GM23338 (cell line): ENCODE measurements at regions not wholly inside any gene's neighbourhood (a gene's known extent, or its start where the extent isn't known, plus 50 kb on each side); places are given as distances from the start of the nearest gene placed in this dataset.

Experiments used
- ATAC-seq: fragments of 200-7000 bp; cut with Tn5 transposase; 3 replicates; pipeline ENCODE4 v1.9.1; 2020
- DNase-seq: peaks from one replicate; pipeline ENCODE4 v3.0.0-alpha.2; 2015; ENCODE audit warnings: low spot score
- H2AFZ ChIP-seq: fragments of 200-600 bp; sonication (generic); 2 replicates; pipeline ENCODE4 v1.8.0; 2016; ENCODE audit warnings: antibody characterized with exemption, mild to moderate bottlenecking, moderate library complexity
- H3F3A ChIP-seq: fragments of 200-600 bp; sonication (generic); replicated peaks from 2 replicates; pipeline ENCODE4 v1.8.0; 2017; ENCODE audit warnings: antibody characterized with exemption, mixed run types, low read depth
- H3K27ac ChIP-seq: fragments of 200-600 bp; sonication (generic); 2 replicates; pipeline ENCODE4 v1.6.1; 2016; ENCODE audit warnings: low read depth
- H3K27me3 ChIP-seq: fragments of 200-600 bp; sonication (generic); 2 replicates; pipeline ENCODE4 v1.8.0; 2016; ENCODE audit warnings: mild to moderate bottlenecking, mixed run types, moderate library complexity; ENCODE audit not compliant: insufficient read depth
- H3K36me3 ChIP-seq: fragments of 200-600 bp; sonication (generic); 2 replicates; pipeline ENCODE4 v1.8.0; 2016; ENCODE audit warnings: mild to moderate bottlenecking; ENCODE audit not compliant: insufficient read depth
- H3K4me1 ChIP-seq: fragments of 200-600 bp; sonication (generic); 2 replicates; pipeline ENCODE4 v1.8.0; 2016; ENCODE audit warnings: mild to moderate bottlenecking, moderate library complexity; ENCODE audit not compliant: insufficient read depth
- H3K4me2 ChIP-seq: fragments of 200-600 bp; sonication (generic); 2 replicates; pipeline ENCODE4 v1.7.1; 2017; ENCODE audit warnings: mixed run types
- H3K4me3 ChIP-seq: fragments of 200-600 bp; sonication (generic); 2 replicates; pipeline ENCODE4 v1.6.1; 2016; ENCODE audit warnings: mixed run types
- H3K79me2 ChIP-seq: fragments of 200-600 bp; sonication (generic); replicated peaks from 2 replicates; pipeline ENCODE4 v1.8.0; 2017; ENCODE audit warnings: mild to moderate bottlenecking; ENCODE audit not compliant: insufficient read depth
- H3K9me2 ChIP-seq: fragments of 200-600 bp; sonication (generic); 2 replicates; pipeline ENCODE4 v1.8.0; 2017; ENCODE audit not compliant: insufficient read depth
- H4K20me1 ChIP-seq: fragments of 200-600 bp; sonication (generic); replicated peaks from 2 replicates; pipeline ENCODE4 v1.8.0; 2017; ENCODE audit warnings: mild to moderate bottlenecking; ENCODE audit not compliant: insufficient read depth
- H3K27ac Mint-ChIP-seq: 2 replicates; pipeline ENCODE4 v1.8.0; 2020; ENCODE audit warnings: inconsistent platforms, mild to moderate bottlenecking, moderate library complexity, mixed read lengths
- H3K27me3 Mint-ChIP-seq: 3 replicates; pipeline ENCODE4 v1.8.0; 2022; ENCODE audit warnings: low read depth, mild to moderate bottlenecking, moderate library complexity, mixed read lengths, inconsistent platforms; ENCODE audit not compliant: insufficient read depth, poor library complexity
- H3K36me3 Mint-ChIP-seq: 3 replicates; pipeline ENCODE4 v1.8.0; 2021; ENCODE audit warnings: low read depth, mild to moderate bottlenecking, inconsistent platforms, moderate library complexity, mixed read lengths
- H3K4me1 Mint-ChIP-seq: 3 replicates; pipeline ENCODE4 v1.8.0; 2020; ENCODE audit warnings: mild to moderate bottlenecking, inconsistent platforms, mixed read lengths
- H3K4me3 Mint-ChIP-seq: 3 replicates; pipeline ENCODE4 v1.8.0; 2021; ENCODE audit warnings: moderate library complexity, mild to moderate bottlenecking, inconsistent platforms, mixed read lengths
- H3K9me3 Mint-ChIP-seq: 3 replicates; pipeline ENCODE4 v1.8.0; 2020; ENCODE audit warnings: moderate library complexity, mild to moderate bottlenecking, inconsistent platforms, mixed read lengths
- CREB1 ChIP-seq: fragments of 250-450 bp; sonication (Bioruptor Pico); IDR thresholded peaks from 2 replicates; pipeline ENCODE4 v1.5.0; 2020; ENCODE audit warnings: low read depth, mild to moderate bottlenecking, moderate library complexity
- CTCF ChIP-seq, 2 experiments: fragments of 200-600 bp in 1 of 2; sonication (generic) in 1 of 2; conservative IDR thresholded peaks; 2 replicates each; pipeline versions ENCODE4 v1.5.1 to v1.6.1; 2016 to 2017; ENCODE audit warnings: antibody characterized with exemption in 2 of 2, low read depth in 2 of 2, mild to moderate bottlenecking in 2 of 2, moderate library complexity in 1 of 2
- ETS1 ChIP-seq: IDR thresholded peaks from 2 replicates; pipeline ENCODE4 v1.6.1; 2016; ENCODE audit warnings: antibody characterized with exemption
- EZH2 ChIP-seq: fragments of 200-600 bp; sonication (generic); IDR thresholded peaks from one replicate; pipeline ENCODE4 v1.8.0; 2017; ENCODE audit warnings: antibody characterized with exemption, mild to moderate bottlenecking, low read depth; ENCODE audit not compliant: unreplicated experiment
- EZH2phosphoT487 ChIP-seq: fragments of 200-600 bp; sonication (generic); IDR thresholded peaks from one replicate; pipeline ENCODE4 v1.8.1; 2018; ENCODE audit warnings: antibody characterized with exemption; ENCODE audit not compliant: unreplicated experiment
- JUNB ChIP-seq: IDR thresholded peaks from one replicate; pipeline ENCODE4 v1.6.1; 2016; ENCODE audit warnings: antibody characterized with exemption; ENCODE audit not compliant: unreplicated experiment
- NANOG ChIP-seq: IDR thresholded peaks from 2 replicates; pipeline ENCODE4 v1.6.1; 2016; ENCODE audit warnings: antibody characterized with exemption, borderline replicate concordance
- POLR2AphosphoS5 ChIP-seq: IDR thresholded peaks from 2 replicates; pipeline ENCODE4 v1.6.1; 2016; ENCODE audit warnings: antibody characterized with exemption, low read depth
- STAT1 ChIP-seq: IDR thresholded peaks from one replicate; pipeline ENCODE4 v1.6.1; 2016; ENCODE audit warnings: antibody characterized with exemption; ENCODE audit not compliant: unreplicated experiment
- ZNF114 ChIP-seq: fragments of 250-450 bp; sonication (Bioruptor Pico); IDR thresholded peaks from 2 replicates; pipeline ENCODE4 v1.5.0; 2020; ENCODE audit warnings: mild to moderate bottlenecking, moderate library complexity
- ZNF331 ChIP-seq: fragments of 250-450 bp; sonication (Bioruptor Pico); IDR thresholded peaks from 2 replicates; pipeline ENCODE4 v1.5.0; 2020; ENCODE audit warnings: low read depth, mild to moderate bottlenecking, moderate library complexity
- TF ChIP-seq, protein P1 (sequence below): IDR thresholded peaks from one replicate; pipeline ENCODE4 v1.6.1; 2018; ENCODE audit warnings: antibody characterized with exemption; ENCODE audit not compliant: unreplicated experiment

- no peak overlapping the region for H3K4me3 Mint-ChIP-seq
- peaks cover 8% of the 10 kb centered on the region for H3K9me2 ChIP-seq
- no peaks in the 10 kb centered on the region for H3K79me2 ChIP-seq
- H3K4me3 ChIP-seq: no peak overlapping the region
- TF ChIP-seq POLR2AphosphoS5: no peak
- no peak for TF ChIP-seq ETS1
- TF ChIP-seq NANOG: no peak
- TF ChIP-seq CREB1: no peak
- TF ChIP-seq ZNF331 (CRISPR knock-in tag): no peak
- TF ChIP-seq CTCF (conservative IDR thresholded peaks at IDR 0.05; ENCODE audit: low read depth in 2 of 2): no peak
- no peak for TF ChIP-seq STAT1
- no peak for TF ChIP-seq ZNF114 (CRISPR knock-in tag)
- TF ChIP-seq EZH2: no peak
- no peak for TF ChIP-seq EZH2phosphoT487
- TF ChIP-seq, protein P1, sequence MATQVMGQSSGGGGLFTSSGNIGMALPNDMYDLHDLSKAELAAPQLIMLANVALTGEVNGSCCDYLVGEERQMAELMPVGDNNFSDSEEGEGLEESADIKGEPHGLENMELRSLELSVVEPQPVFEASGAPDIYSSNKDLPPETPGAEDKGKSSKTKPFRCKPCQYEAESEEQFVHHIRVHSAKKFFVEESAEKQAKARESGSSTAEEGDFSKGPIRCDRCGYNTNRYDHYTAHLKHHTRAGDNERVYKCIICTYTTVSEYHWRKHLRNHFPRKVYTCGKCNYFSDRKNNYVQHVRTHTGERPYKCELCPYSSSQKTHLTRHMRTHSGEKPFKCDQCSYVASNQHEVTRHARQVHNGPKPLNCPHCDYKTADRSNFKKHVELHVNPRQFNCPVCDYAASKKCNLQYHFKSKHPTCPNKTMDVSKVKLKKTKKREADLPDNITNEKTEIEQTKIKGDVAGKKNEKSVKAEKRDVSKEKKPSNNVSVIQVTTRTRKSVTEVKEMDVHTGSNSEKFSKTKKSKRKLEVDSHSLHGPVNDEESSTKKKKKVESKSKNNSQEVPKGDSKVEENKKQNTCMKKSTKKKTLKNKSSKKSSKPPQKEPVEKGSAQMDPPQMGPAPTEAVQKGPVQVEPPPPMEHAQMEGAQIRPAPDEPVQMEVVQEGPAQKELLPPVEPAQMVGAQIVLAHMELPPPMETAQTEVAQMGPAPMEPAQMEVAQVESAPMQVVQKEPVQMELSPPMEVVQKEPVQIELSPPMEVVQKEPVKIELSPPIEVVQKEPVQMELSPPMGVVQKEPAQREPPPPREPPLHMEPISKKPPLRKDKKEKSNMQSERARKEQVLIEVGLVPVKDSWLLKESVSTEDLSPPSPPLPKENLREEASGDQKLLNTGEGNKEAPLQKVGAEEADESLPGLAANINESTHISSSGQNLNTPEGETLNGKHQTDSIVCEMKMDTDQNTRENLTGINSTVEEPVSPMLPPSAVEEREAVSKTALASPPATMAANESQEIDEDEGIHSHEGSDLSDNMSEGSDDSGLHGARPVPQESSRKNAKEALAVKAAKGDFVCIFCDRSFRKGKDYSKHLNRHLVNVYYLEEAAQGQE: no peak
- TF ChIP-seq JUNB: no peak
- H3K27ac Mint-ChIP-seq: no peak overlapping the region
- H3K36me3 Mint-ChIP-seq: no peaks in the 10 kb centered on the region
- no peaks in the 10 kb centered on the region for H4K20me1 ChIP-seq
- H3F3A ChIP-seq: no peaks in the 10 kb centered on the region
- peaks cover 8% of the 10 kb centered on the region for H3K4me1 Mint-ChIP-seq
- no peak for DNase-seq
- H3K4me1 ChIP-seq: no peaks in the 10 kb centered on the region
- H3K27me3 ChIP-seq: no peaks in the 10 kb centered on the region
- H3K27ac ChIP-seq: no peak overlapping the region
- H3K9me3 Mint-ChIP-seq: peaks cover 3% of the 10 kb centered on the region; the same call in 2 of the 3 replicates
- no peak for ATAC-seq
- H3K4me2 ChIP-seq: no peak overlapping the region
- H3K27me3 Mint-ChIP-seq: peaks cover 9% of the 10 kb centered on the region
- H3K36me3 ChIP-seq: no peaks in the 10 kb centered on the region
- H2AFZ ChIP-seq: no peak overlapping the region
Measured at GRCh38 chr2:128835974-128836373, 517.3 kb upstream of the HS6ST1 start.
